Nephron progenitor cell (in vitro differentiated cells): ENCODE measurements at regions not wholly inside any gene's neighbourhood (a gene's known extent, or its start where the extent isn't known, plus 50 kb on each side); places are given as distances from the start of the nearest gene placed in this dataset.
A peak's percentile ranks its signal among the peaks of the same experiment; 100 is the strongest.

Source experiments
- DNase-seq: peaks from one replicate; pipeline ENCODE4 v3.0.0; 2021
- H3K27ac Mint-ChIP-seq: 2 replicates; pipeline ENCODE4 v1.8.0; 2021; ENCODE audit warnings: mild to moderate bottlenecking, moderate library complexity, mixed read lengths
- H3K27me3 Mint-ChIP-seq: 2 replicates; pipeline ENCODE4 v1.8.0; 2021; ENCODE audit warnings: mild to moderate bottlenecking, low read depth, mixed read lengths; ENCODE audit not compliant: poor library complexity
- H3K36me3 Mint-ChIP-seq: 2 replicates; pipeline ENCODE4 v1.8.0; 2021; ENCODE audit warnings: low read depth, mixed read lengths
- H3K4me1 Mint-ChIP-seq: 2 replicates; pipeline ENCODE4 v1.8.0; 2021; ENCODE audit warnings: mixed read lengths
- H3K4me3 Mint-ChIP-seq: 2 replicates; pipeline ENCODE4 v1.8.0; 2021; ENCODE audit warnings: mild to moderate bottlenecking, moderate library complexity, mixed read lengths
- H3K9me3 Mint-ChIP-seq: 2 replicates; pipeline ENCODE4 v1.8.0; 2021; ENCODE audit warnings: mild to moderate bottlenecking, moderate library complexity, mixed read lengths
- CTCF ChIP-seq: fragments of 200-600 bp; sonication (generic); IDR thresholded peaks from 2 replicates; pipeline ENCODE4 v1.5.0; 2021; ENCODE audit warnings: antibody characterized with exemption

- Mint-ChIP-seq H3K4me1 (peaks cover 26% of the 10 kb centered on the region), H3K36me3 (no peaks in the 10 kb centered on the region), H3K27me3 (peaks cover 7% of the 10 kb centered on the region), H3K4me3 (no peak overlapping the region), H3K27ac (peak overlapping the region; percentile 30), H3K9me3 (peaks cover 6% of the 10 kb centered on the region)
- TF ChIP-seq CTCF = no peak
- DNase-seq = no peak
Measured at GRCh38 chr16:17986991-17987390, 349.5 kb downstream of the NPIPA8 start.

GRCh38 chr16:17984810-17985209, 351.7 kb downstream of the NPIPA8 start:
- no peak for TF ChIP-seq CTCF
- no peak for DNase-seq
- H3K36me3 Mint-ChIP-seq = peaks cover under 1% of the 10 kb centered on the region
- H3K4me1 Mint-ChIP-seq = peaks cover 18% of the 10 kb centered on the region
- H3K27me3 Mint-ChIP-seq = peaks cover 11% of the 10 kb centered on the region
- H3K4me3 Mint-ChIP-seq = no peak overlapping the region
- no peak overlapping the region for H3K27ac Mint-ChIP-seq
- H3K9me3 Mint-ChIP-seq = peaks cover 6% of the 10 kb centered on the region

- H3K27me3 Mint-ChIP-seq = peaks cover 13% of the 10 kb centered on the region
- TF ChIP-seq CTCF = no peak
- H3K4me1 Mint-ChIP-seq = peaks cover 18% of the 10 kb centered on the region
- peaks cover 8% of the 10 kb centered on the region for H3K36me3 Mint-ChIP-seq
- no peak overlapping the region for H3K27ac Mint-ChIP-seq
- peaks cover 14% of the 10 kb centered on the region for H3K9me3 Mint-ChIP-seq
- no peak for DNase-seq
- no peak overlapping the region for H3K4me3 Mint-ChIP-seq
Measured at GRCh38 chr16:17983847-17984639, 352.5 kb downstream of the NPIPA8 start.

GRCh38 chr16:17983114-17983513, 353.4 kb downstream of the NPIPA8 start:
- Mint-ChIP-seq H3K4me1 (peaks cover 18% of the 10 kb centered on the region), H3K27me3 (peaks cover 13% of the 10 kb centered on the region), H3K9me3 (peaks cover 23% of the 10 kb centered on the region), H3K36me3 (peaks cover 8% of the 10 kb centered on the region), H3K27ac (no peak overlapping the region), H3K4me3 (no peak overlapping the region)
- no peak for DNase-seq
- TF ChIP-seq CTCF = no peak

- H3K9me3 Mint-ChIP-seq = peaks cover 21% of the 10 kb centered on the region
- peaks cover 8% of the 10 kb centered on the region for H3K36me3 Mint-ChIP-seq
- peaks cover 13% of the 10 kb centered on the region for H3K4me1 Mint-ChIP-seq
- no peak overlapping the region for H3K4me3 Mint-ChIP-seq
- H3K27ac Mint-ChIP-seq = no peak overlapping the region
- no peak for TF ChIP-seq CTCF
- peaks cover 20% of the 10 kb centered on the region for H3K27me3 Mint-ChIP-seq
- DNase-seq = no peak
Measured at GRCh38 chr16:17977260-17977659, 359.3 kb downstream of the NPIPA8 start.

- no peak overlapping the region for H3K4me3 Mint-ChIP-seq
- peak; percentile 63 for DNase-seq
- H3K27me3 Mint-ChIP-seq = peaks cover 23% of the 10 kb centered on the region
- H3K4me1 Mint-ChIP-seq = peaks cover 51% of the 10 kb centered on the region
- peaks cover 5% of the 10 kb centered on the region for H3K36me3 Mint-ChIP-seq
- peaks cover 7% of the 10 kb centered on the region for H3K9me3 Mint-ChIP-seq
- H3K27ac Mint-ChIP-seq = peak overlapping the region; percentile 92
- TF ChIP-seq CTCF = no peak
Measured at GRCh38 chr16:17972460-17972943, 364.0 kb downstream of the NPIPA8 start.
